Stomach (tissue), 4 donors: ENCODE measurements at regions not wholly inside any gene's neighbourhood (a gene's known extent, or its start where the extent isn't known, plus 50 kb on each side); places are given as distances from the start of the nearest gene placed in this dataset.

Experiments used
- POLR2A ChIP-seq, 4 donors: fragments of 450-650 bp; IDR thresholded peaks; one replicate each; pipeline ENCODE4 v1.6.1; 2016; ENCODE audit warnings: antibody characterized with exemption in 4 of 4, control low read depth in 2 of 4, mild to moderate bottlenecking in 1 of 4, moderate library complexity in 1 of 4
- POLR2AphosphoS5 ChIP-seq, 3 donors: sonication (generic); formaldehyde crosslinking; IDR thresholded peaks; one replicate each; pipeline ENCODE4 v1.6.1; 2016; ENCODE audit warnings: antibody characterized with exemption in 3 of 3
- TF ChIP-seq, protein P1 (sequence below), 7 experiments: fragments of 450-650 bp in 4 of 7; fragments of 200-600 bp in 3 of 7; sonication (generic) in 3 of 7; IDR thresholded peaks; one replicate each; pipeline ENCODE4 v1.5.1; 2016 to 2019; ENCODE audit warnings: antibody characterized with exemption in 7 of 7, control low read depth in 2 of 7, mild to moderate bottlenecking in 1 of 7

DNA sequence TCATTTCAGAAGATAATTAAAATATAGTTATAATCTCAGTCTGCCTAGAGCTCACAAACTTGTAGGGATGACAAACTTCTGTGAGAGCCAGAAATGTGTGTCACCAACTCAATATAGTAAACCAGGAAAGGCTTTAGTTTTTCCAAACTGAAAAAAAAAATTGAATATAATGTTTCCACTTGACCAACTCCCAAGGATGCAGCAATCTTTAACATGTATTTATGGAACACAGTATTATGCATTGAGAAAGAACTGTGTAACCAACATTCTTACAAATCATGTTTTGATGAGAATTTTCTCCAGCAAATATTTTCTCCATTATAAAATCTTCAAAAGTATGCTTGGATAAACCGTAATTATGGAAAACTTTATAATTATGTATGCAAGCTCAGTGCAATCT lies 50.1 kb upstream of the KLF12 start:
- TF ChIP-seq POLR2AphosphoS5 (IDR thresholded peaks at IDR 0.05) (no peak), POLR2A (IDR thresholded peaks at IDR 0.05) (no peak)
- TF ChIP-seq, protein P1, sequence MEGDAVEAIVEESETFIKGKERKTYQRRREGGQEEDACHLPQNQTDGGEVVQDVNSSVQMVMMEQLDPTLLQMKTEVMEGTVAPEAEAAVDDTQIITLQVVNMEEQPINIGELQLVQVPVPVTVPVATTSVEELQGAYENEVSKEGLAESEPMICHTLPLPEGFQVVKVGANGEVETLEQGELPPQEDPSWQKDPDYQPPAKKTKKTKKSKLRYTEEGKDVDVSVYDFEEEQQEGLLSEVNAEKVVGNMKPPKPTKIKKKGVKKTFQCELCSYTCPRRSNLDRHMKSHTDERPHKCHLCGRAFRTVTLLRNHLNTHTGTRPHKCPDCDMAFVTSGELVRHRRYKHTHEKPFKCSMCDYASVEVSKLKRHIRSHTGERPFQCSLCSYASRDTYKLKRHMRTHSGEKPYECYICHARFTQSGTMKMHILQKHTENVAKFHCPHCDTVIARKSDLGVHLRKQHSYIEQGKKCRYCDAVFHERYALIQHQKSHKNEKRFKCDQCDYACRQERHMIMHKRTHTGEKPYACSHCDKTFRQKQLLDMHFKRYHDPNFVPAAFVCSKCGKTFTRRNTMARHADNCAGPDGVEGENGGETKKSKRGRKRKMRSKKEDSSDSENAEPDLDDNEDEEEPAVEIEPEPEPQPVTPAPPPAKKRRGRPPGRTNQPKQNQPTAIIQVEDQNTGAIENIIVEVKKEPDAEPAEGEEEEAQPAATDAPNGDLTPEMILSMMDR (IDR thresholded peaks at IDR 0.05): no peak
